Keratinocyte (primary cell): ENCODE measurements at regions not wholly inside any gene's neighbourhood (a gene's known extent, or its start where the extent isn't known, plus 50 kb on each side); places are given as distances from the start of the nearest gene placed in this dataset.

Source experiments
- DNase-seq: peaks from one replicate; pipeline ENCODE4 v3.0.0-alpha.2; 2011; ENCODE audit warnings: low read depth, missing footprints, low spot score
- FAIRE-seq: peaks from 2 replicates; lab custom pipeline; 2011; peaks lifted over from hg19 to GRCh38; lab: Jason Lieb, UNC
- H2AFZ ChIP-seq: 2 replicates; pipeline ENCODE4 v1.6.0; 2012; ENCODE audit warnings: low read length, control low read depth, inconsistent platforms; ENCODE audit not compliant: control insufficient read depth
- H3K27ac ChIP-seq: 2 replicates; pipeline ENCODE4 v1.5.1; 2011; ENCODE audit warnings: low read length; ENCODE audit not compliant: control insufficient read depth, insufficient read depth
- H3K27me3 ChIP-seq: 3 replicates; pipeline ENCODE4 v1.6.0; 2011; ENCODE audit warnings: low read length; ENCODE audit not compliant: control insufficient read depth, insufficient read depth; ENCODE audit errors: extremely low read depth
- H3K36me3 ChIP-seq, 2 experiments: 2 replicates in 1 of 2; 3 replicates in 1 of 2; pipeline ENCODE4 v1.5.1; 2011; ENCODE audit warnings: low read length in 2 of 2, mild to moderate bottlenecking in 1 of 2; ENCODE audit not compliant: control insufficient read depth in 2 of 2, insufficient read depth in 2 of 2; ENCODE audit errors: extremely low read depth in 1 of 2
- H3K4me1 ChIP-seq: 3 replicates; pipeline ENCODE4 v1.5.1; 2011; ENCODE audit warnings: low read length; ENCODE audit not compliant: control insufficient read depth, insufficient read depth; ENCODE audit errors: extremely low read depth
- H3K4me2 ChIP-seq: 3 replicates; pipeline ENCODE4 v1.6.0; 2011; ENCODE audit warnings: low read depth, low read length; ENCODE audit not compliant: control insufficient read depth, insufficient read depth; ENCODE audit errors: extremely low read depth
- H3K4me3 ChIP-seq, 3 experiments: fragments of 200-600 bp in 1 of 3; sonication (generic) in 1 of 3; 2 replicates in 2 of 3; 3 replicates in 1 of 3; pipeline ENCODE4 v1.5.1; 2011 to 2016; ENCODE audit warnings: low read length in 3 of 3, mild to moderate bottlenecking in 3 of 3, control low read depth in 2 of 3, inconsistent platforms in 1 of 3, low read depth in 1 of 3, mixed read lengths in 1 of 3, mixed run types in 1 of 3, moderate library complexity in 1 of 3; ENCODE audit not compliant: control insufficient read depth in 2 of 3, insufficient read depth in 2 of 3; ENCODE audit errors: extremely low read depth in 1 of 3
- H3K79me2 ChIP-seq: 2 replicates; pipeline ENCODE4 v1.6.0; 2012; ENCODE audit warnings: low read length; ENCODE audit not compliant: control insufficient read depth, insufficient read depth
- H3K9ac ChIP-seq: 3 replicates; pipeline ENCODE4 v1.6.0; 2011; ENCODE audit warnings: low read length; ENCODE audit not compliant: control insufficient read depth, insufficient read depth; ENCODE audit errors: extremely low read depth
- H3K9me1 ChIP-seq: 3 replicates; pipeline ENCODE4 v1.6.0; 2011; ENCODE audit warnings: low read length; ENCODE audit not compliant: control insufficient read depth, insufficient read depth; ENCODE audit errors: extremely low read depth
- H3K9me3 ChIP-seq: 2 replicates; pipeline ENCODE4 v1.5.1; 2012; ENCODE audit warnings: low read depth, low read length; ENCODE audit not compliant: control insufficient read depth
- H4K20me1 ChIP-seq: 3 replicates; pipeline ENCODE4 v1.6.0; 2011; ENCODE audit warnings: low read length; ENCODE audit not compliant: control insufficient read depth, insufficient read depth; ENCODE audit errors: extremely low read depth
- CTCF ChIP-seq, 3 experiments: IDR thresholded peaks in 1 of 3; conservative IDR thresholded peaks in 1 of 3; optimal IDR thresholded peaks in 1 of 3; 2 replicates in 2 of 3; 3 replicates in 1 of 3; pipeline versions ENCODE3 to v1.5.1; 2011; ENCODE audit warnings: low read length in 3 of 3, mild to moderate bottlenecking in 3 of 3, moderate library complexity in 2 of 3, control low read depth in 1 of 3, inconsistent platforms in 1 of 3; ENCODE audit not compliant: insufficient read depth in 2 of 3; ENCODE audit errors: extremely low read depth in 1 of 3
- EZH2 ChIP-seq: IDR thresholded peaks from one replicate; pipeline ENCODE4 v1.6.1; 2012; ENCODE audit warnings: inconsistent platforms, mild to moderate bottlenecking, low read length, moderate library complexity
- dilution Hi-C: fragments of 300-500 bp; cut with MboI; formaldehyde crosslinking; loops from one replicate; pipeline ENCODE4 v1.7.0; 2020; ENCODE audit warnings: low sequenced_read_pairs; ENCODE audit not compliant: extremely low pct_ligation_motif_present

- peaks cover 2% of the 10 kb centered on the region for H3K4me1 ChIP-seq
- no peaks in the 10 kb centered on the region for H4K20me1 ChIP-seq
- H3K9ac ChIP-seq: no peak overlapping the region
- H3K79me2 ChIP-seq: no peaks in the 10 kb centered on the region
- no peak overlapping the region for H3K4me3 ChIP-seq
- H3K9me1 ChIP-seq: no peaks in the 10 kb centered on the region
- no peaks in the 10 kb centered on the region for H3K27me3 ChIP-seq
- FAIRE-seq (no peak), DNase-seq (no peak)
- dilution Hi-C loops: no loop called here
- no peak overlapping the region for H3K27ac ChIP-seq
- H3K4me2 ChIP-seq: no peak overlapping the region
- no peaks in the 10 kb centered on the region for H3K36me3 ChIP-seq
- no peaks in the 10 kb centered on the region for H3K9me3 ChIP-seq
- no peak for TF ChIP-seq EZH2
- H2AFZ ChIP-seq: no peak overlapping the region
These were observed 736.3 kb upstream of the ACVR2A start for GRCh38 chr2:147108548-147108947.

- dilution Hi-C loops: no loop called here
- Histone ChIP-seq H3K9ac (no peak overlapping the region), H3K36me3 (no peaks in the 10 kb centered on the region), H3K79me2 (no peaks in the 10 kb centered on the region), H3K27me3 (no peaks in the 10 kb centered on the region), H3K4me3 (no peak overlapping the region), H4K20me1 (no peaks in the 10 kb centered on the region), H2AFZ (no peak overlapping the region), H3K9me3 (no peaks in the 10 kb centered on the region), H3K9me1 (no peaks in the 10 kb centered on the region), H3K4me1 (peaks cover 15% of the 10 kb centered on the region), H3K4me2 (no peak overlapping the region), H3K27ac (no peak overlapping the region)
- DNase-seq (no peak), FAIRE-seq (no peak)
- TF ChIP-seq EZH2 (no peak), CTCF (optimal IDR thresholded peaks at IDR 0.05 in 1 of 3, IDR thresholded peaks at IDR 0.05 in 1 of 3, conservative IDR thresholded peaks at IDR 0.05 in 1 of 3; ENCODE audit: extremely low read depth in 1 of 3, insufficient read depth in 2 of 3, low read length in 3 of 3) (no peak)
These were observed 742.7 kb upstream of the ACVR2A start for GRCh38 chr2:147101941-147102790.
